H4 (cell line): ENCODE measurements at regions not wholly inside any gene's neighbourhood (a gene's known extent, or its start where the extent isn't known, plus 50 kb on each side); places are given as distances from the start of the nearest gene placed in this dataset.

Experiments used
- DNase-seq: peaks from one replicate; pipeline ENCODE4 v3.0.0-alpha.2; 2015; ENCODE audit warnings: low spot score

- no peak for DNase-seq
Observed at GRCh38 chr1:221306239-221306638, 427.0 kb downstream of the HLX start.

GRCh38 chr1:221308534-221309511 is 429.6 kb downstream of the HLX start:
- DNase-seq = peak; percentile 12

- no peak for DNase-seq
Observed at GRCh38 chr1:221309723-221310122, 430.5 kb downstream of the HLX start.

GRCh38 chr1:221310180-221310579 is 430.9 kb downstream of the HLX start:
- no peak for DNase-seq

- no peak for DNase-seq
Observed at GRCh38 chr1:221315330-221315729, 426.6 kb downstream of the DUSP10 start.

GRCh38 chr1:221316491-221317056 is 425.3 kb downstream of the DUSP10 start:
- peak; percentile 17 for DNase-seq

- no peak for DNase-seq
Observed at GRCh38 chr1:221317537-221317936, 424.4 kb downstream of the DUSP10 start.

- DNase-seq = no peak
Observed at GRCh38 chr1:221327954-221328353, 413.9 kb downstream of the DUSP10 start.

- DNase-seq = no peak
Observed at GRCh38 chr1:221328371-221328770, 413.5 kb downstream of the DUSP10 start.

- no peak for DNase-seq
Observed at GRCh38 chr1:221331273-221332183, 410.4 kb downstream of the DUSP10 start.

- DNase-seq = no peak
Observed at GRCh38 chr1:221334062-221334461, 407.8 kb downstream of the DUSP10 start.

- DNase-seq = peak; percentile 82
Observed at GRCh38 chr1:221335161-221336101, 406.5 kb downstream of the DUSP10 start.

GRCh38 chr1:221336126-221336525 is 405.8 kb downstream of the DUSP10 start:
- DNase-seq = peak; percentile 21

GRCh38 chr1:221337106-221337505 is 404.8 kb downstream of the DUSP10 start:
- no peak for DNase-seq

GRCh38 chr1:221343136-221343535 is 398.8 kb downstream of the DUSP10 start:
- DNase-seq = no peak

- DNase-seq = no peak
Observed at GRCh38 chr1:221343607-221344006, 398.3 kb downstream of the DUSP10 start.

- DNase-seq = no peak
Observed at GRCh38 chr1:221344693-221345092, 397.2 kb downstream of the DUSP10 start.

- DNase-seq = no peak
Observed at GRCh38 chr1:221347706-221348105, 394.2 kb downstream of the DUSP10 start.

GRCh38 chr1:221350091-221350490 is 391.8 kb downstream of the DUSP10 start:
- DNase-seq = no peak

GRCh38 chr1:221356693-221357092 is 385.2 kb downstream of the DUSP10 start:
- no peak for DNase-seq

- no peak for DNase-seq
Observed at GRCh38 chr1:221363039-221363438, 378.9 kb downstream of the DUSP10 start.
